Hepatocyte (in vitro differentiated cells): ENCODE measurements at regions not wholly inside any gene's neighbourhood (a gene's known extent, or its start where the extent isn't known, plus 50 kb on each side); places are given as distances from the start of the nearest gene placed in this dataset.

Experiments
- CTCF ChIP-seq: fragments of 200-600 bp; sonication (generic); IDR thresholded peaks from 2 replicates; pipeline ENCODE4 v1.5.1; 2016; ENCODE audit warnings: antibody characterized with exemption, mild to moderate bottlenecking; ENCODE audit not compliant: poor library complexity
- EZH2 ChIP-seq: fragments of 200-600 bp; sonication (generic); IDR thresholded peaks from 2 replicates; pipeline ENCODE4 v1.6.1; 2016; ENCODE audit warnings: antibody characterized with exemption, mild to moderate bottlenecking, borderline replicate concordance

GRCh38 chr10:130389906-130390305, 253.7 kb downstream of the GLRX3 start:
- no peak for TF ChIP-seq CTCF
- no peak for TF ChIP-seq EZH2
